VCaP (cell line): ENCODE measurements at regions not wholly inside any gene's neighbourhood (a gene's known extent, or its start where the extent isn't known, plus 50 kb on each side); places are given as distances from the start of the nearest gene placed in this dataset.

Experiments used
- H3K27ac ChIP-seq: fragments of 450-650 bp; 2 replicates; pipeline ENCODE4 v1.5.1; 2017
- CTCF ChIP-seq: fragments of 450-650 bp; conservative IDR thresholded peaks from 2 replicates; pipeline ENCODE4 v1.5.1; 2017; ENCODE audit warnings: mild to moderate bottlenecking, moderate library complexity

- no peak overlapping the region for H3K27ac ChIP-seq
- no peak for TF ChIP-seq CTCF
Measured at GRCh38 chr2:155100261-155100660, 401.8 kb downstream of the KCNJ3 start.

GRCh38 chr2:155099784-155100183 lies 401.3 kb downstream of the KCNJ3 start:
- no peak for TF ChIP-seq CTCF

GRCh38 chr2:155095613-155096012 lies 397.1 kb downstream of the KCNJ3 start:
- no peak overlapping the region for H3K27ac ChIP-seq
- TF ChIP-seq CTCF: no peak

More at GRCh38 chr2:155099784-155100183, 401.3 kb downstream of the KCNJ3 start:
- no peak overlapping the region for H3K27ac ChIP-seq

- no peak for TF ChIP-seq CTCF
- no peak overlapping the region for H3K27ac ChIP-seq
Measured at GRCh38 chr2:155080373-155080772, 381.9 kb downstream of the KCNJ3 start.

GRCh38 chr2:155070489-155070888 lies 372.0 kb downstream of the KCNJ3 start:
- TF ChIP-seq CTCF: no peak
- no peak overlapping the region for H3K27ac ChIP-seq

GRCh38 chr2:155062922-155063258 lies 364.4 kb downstream of the KCNJ3 start:
- H3K27ac ChIP-seq: no peak overlapping the region
- TF ChIP-seq CTCF: no peak

GRCh38 chr2:155062250-155062921 lies 363.9 kb downstream of the KCNJ3 start:
- no peak for TF ChIP-seq CTCF
- no peak overlapping the region for H3K27ac ChIP-seq
